Body of pancreas (tissue), 4 donors: ENCODE measurements at regions not wholly inside any gene's neighbourhood (a gene's known extent, or its start where the extent isn't known, plus 50 kb on each side); places are given as distances from the start of the nearest gene placed in this dataset.

Source experiments
- POLR2A ChIP-seq, 3 donors: fragments of 450-650 bp; IDR thresholded peaks; one replicate each; pipeline ENCODE4 v1.6.1; 2016; ENCODE audit warnings: antibody characterized with exemption in 3 of 3, mild to moderate bottlenecking in 2 of 3
- TF ChIP-seq, protein P1 (sequence below), 7 experiments: fragments of 450-650 bp in 4 of 7; fragments of 200-600 bp in 3 of 7; sonication (generic) in 3 of 7; IDR thresholded peaks; one replicate each; pipeline ENCODE4 v1.5.1; 2016 to 2019; ENCODE audit warnings: antibody characterized with exemption in 7 of 7

DNA sequence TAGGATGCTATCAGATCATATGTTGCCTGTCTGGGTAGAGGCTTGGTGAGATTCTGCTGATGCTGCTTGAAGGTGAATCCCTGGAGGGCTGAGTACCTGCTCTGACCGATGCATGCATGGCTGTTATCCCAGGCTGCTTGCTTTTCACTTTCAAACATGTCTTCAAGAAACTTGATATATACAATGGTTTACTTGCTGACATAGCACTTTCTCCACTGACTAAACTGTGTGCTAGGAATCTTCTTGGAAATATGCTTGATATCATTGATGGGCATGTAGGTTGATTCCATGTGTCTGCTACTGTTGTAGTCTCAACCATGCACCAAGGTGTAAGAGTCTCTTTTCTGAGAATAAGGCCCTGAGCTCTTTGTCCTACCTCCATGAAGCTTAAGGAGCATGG is 79.6 kb upstream of the WDR1 start:
- TF ChIP-seq, protein P1, sequence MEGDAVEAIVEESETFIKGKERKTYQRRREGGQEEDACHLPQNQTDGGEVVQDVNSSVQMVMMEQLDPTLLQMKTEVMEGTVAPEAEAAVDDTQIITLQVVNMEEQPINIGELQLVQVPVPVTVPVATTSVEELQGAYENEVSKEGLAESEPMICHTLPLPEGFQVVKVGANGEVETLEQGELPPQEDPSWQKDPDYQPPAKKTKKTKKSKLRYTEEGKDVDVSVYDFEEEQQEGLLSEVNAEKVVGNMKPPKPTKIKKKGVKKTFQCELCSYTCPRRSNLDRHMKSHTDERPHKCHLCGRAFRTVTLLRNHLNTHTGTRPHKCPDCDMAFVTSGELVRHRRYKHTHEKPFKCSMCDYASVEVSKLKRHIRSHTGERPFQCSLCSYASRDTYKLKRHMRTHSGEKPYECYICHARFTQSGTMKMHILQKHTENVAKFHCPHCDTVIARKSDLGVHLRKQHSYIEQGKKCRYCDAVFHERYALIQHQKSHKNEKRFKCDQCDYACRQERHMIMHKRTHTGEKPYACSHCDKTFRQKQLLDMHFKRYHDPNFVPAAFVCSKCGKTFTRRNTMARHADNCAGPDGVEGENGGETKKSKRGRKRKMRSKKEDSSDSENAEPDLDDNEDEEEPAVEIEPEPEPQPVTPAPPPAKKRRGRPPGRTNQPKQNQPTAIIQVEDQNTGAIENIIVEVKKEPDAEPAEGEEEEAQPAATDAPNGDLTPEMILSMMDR (IDR thresholded peaks at IDR 0.05), result no peak
- TF ChIP-seq POLR2A (IDR thresholded peaks at IDR 0.05), result no peak
